Testis (tissue), 2 donors: ENCODE measurements at regions not wholly inside any gene's neighbourhood (a gene's known extent, or its start where the extent isn't known, plus 50 kb on each side); places are given as distances from the start of the nearest gene placed in this dataset.
"Not testable (repeated sequence)": the region's sequence is repeated elsewhere in the genome, so short reads cannot be mapped to it uniquely, and the experiment has no call there.

ENCODE experiments used
- DNase-seq: peaks from one replicate; pipeline ENCODE4 v3.0.0-alpha.2; 2019
- H3K27ac ChIP-seq, 2 donors: fragments of 200-600 bp; sonication (generic); one replicate each; pipeline ENCODE4 v1.5.1; 2019
- H3K27me3 ChIP-seq: fragments of 200-600 bp; sonication (generic); one replicate; pipeline ENCODE4 v1.5.1; 2019
- H3K36me3 ChIP-seq: fragments of 200-600 bp; sonication (generic); one replicate; pipeline ENCODE4 v1.5.1; 2017; ENCODE audit warnings: low read depth; ENCODE audit errors: missing control alignments
- H3K4me1 ChIP-seq: fragments of 200-600 bp; sonication (generic); one replicate; pipeline ENCODE4 v1.5.1; 2019
- H3K4me3 ChIP-seq, 2 donors: fragments of 200-600 bp; sonication (generic); one replicate each; pipeline ENCODE4 v1.5.1; 2017 to 2019
- H3K9me3 ChIP-seq: fragments of 200-600 bp; sonication (generic); one replicate; pipeline ENCODE4 v1.5.1; 2017
- CTCF ChIP-seq, 3 experiments: fragments of 450-650 bp in 2 of 3; fragments of 200-600 bp in 1 of 3; sonication (generic) in 1 of 3; IDR thresholded peaks; one replicate each; pipeline ENCODE4 v1.5.1; 2016 to 2019; ENCODE audit warnings: antibody characterized with exemption in 3 of 3, mild to moderate bottlenecking in 2 of 3, moderate library complexity in 1 of 3
- POLR2A ChIP-seq: fragments of 450-650 bp; IDR thresholded peaks from one replicate; pipeline ENCODE4 v1.6.1; 2017; ENCODE audit warnings: antibody characterized with exemption, mild to moderate bottlenecking, moderate library complexity
- WGBS, 2 donors: methylation state at CpG; one replicate each; pipeline ENCODE4 v1.1.5; 2018; 5-methylcytosine and 5-hydroxymethylcytosine counted together
- intact Hi-C: fragments of 100-400 bp; cut with DNase I; formaldehyde crosslinking; loops from one replicate; pipeline ENCODE4 v1.15.1; 2023; ENCODE audit warnings: low total_unique reads

- Histone ChIP-seq H3K4me3 (no peak overlapping the region), H3K4me1 (peaks cover 8% of the 10 kb centered on the region), H3K27me3 (no peaks in the 10 kb centered on the region), H3K36me3 (no peaks in the 10 kb centered on the region), H3K9me3 (no peaks in the 10 kb centered on the region), H3K27ac (no peak overlapping the region)
- intact Hi-C loops: no loop called here
- no peak for DNase-seq
- WGBS, 2 donors: 89 to 96% methylated on average over 11 of the region's 11 CpGs
- TF ChIP-seq CTCF (IDR thresholded peaks at IDR 0.05): no peak
- no peak for TF ChIP-seq POLR2A
These were observed 65.3 kb upstream of the CNEP1R1 start for GRCh38 chr16:49959552-49960277.

- no peaks in the 10 kb centered on the region for H3K27me3 ChIP-seq
- no peaks in the 10 kb centered on the region for H3K36me3 ChIP-seq
- no peak overlapping the region for H3K4me3 ChIP-seq
- TF ChIP-seq CTCF (IDR thresholded peaks at IDR 0.05) (no peak), POLR2A (no peak)
- intact Hi-C loops: no loop called here
- peaks cover 8% of the 10 kb centered on the region for H3K4me1 ChIP-seq
- H3K27ac ChIP-seq: no peak overlapping the region
- WGBS, 2 donors: 60 to 65% methylated on average over 3 of the region's 3 CpGs
- no peak for DNase-seq
- H3K9me3 ChIP-seq: no peaks in the 10 kb centered on the region
These were observed 63.9 kb upstream of the CNEP1R1 start for GRCh38 chr16:49961089-49961488.

- H3K9me3 ChIP-seq, H3K4me3 ChIP-seq, DNase-seq, H3K4me1 ChIP-seq, H3K27ac ChIP-seq, H3K27me3 ChIP-seq, intact Hi-C loops, H3K36me3 ChIP-seq: not testable (repeated sequence)
- 94 to 97% methylated on average over 6 of the region's 6 CpGs for WGBS, 2 donors
These were observed 62.5 kb upstream of the CNEP1R1 start for GRCh38 chr16:49962566-49962965.

- intact Hi-C loops: no loop called here
- no peaks in the 10 kb centered on the region for H3K36me3 ChIP-seq
- WGBS, 2 donors: 74 to 81% methylated on average over 4 of the region's 4 CpGs
These were observed 60.7 kb upstream of the CNEP1R1 start for GRCh38 chr16:49964316-49964715.

GRCh38 chr16:49964973-49965372, 60.1 kb upstream of the CNEP1R1 start:
- H3K36me3 ChIP-seq: no peaks in the 10 kb centered on the region
- no peak overlapping the region for H3K27ac ChIP-seq
- DNase-seq: no peak
- no peaks in the 10 kb centered on the region for H3K27me3 ChIP-seq
- TF ChIP-seq CTCF (IDR thresholded peaks at IDR 0.05) (no peak), POLR2A (no peak)
- WGBS, 2 donors: 56 to 65% methylated on average over 2 of the region's 2 CpGs
- intact Hi-C loops: no loop called here
- H3K9me3 ChIP-seq: no peaks in the 10 kb centered on the region
- H3K4me3 ChIP-seq: no peak overlapping the region
- peaks cover 5% of the 10 kb centered on the region for H3K4me1 ChIP-seq

More at GRCh38 chr16:49964316-49964715, 60.7 kb upstream of the CNEP1R1 start:
- Histone ChIP-seq H3K9me3 (no peaks in the 10 kb centered on the region), H3K4me1 (peaks cover 4% of the 10 kb centered on the region), H3K4me3 (no peak overlapping the region), H3K27me3 (no peaks in the 10 kb centered on the region), H3K27ac (no peak overlapping the region)
- no peak for DNase-seq
- TF ChIP-seq POLR2A: no peak
- no peak for TF ChIP-seq CTCF (IDR thresholded peaks at IDR 0.05)
